Stimulated activated naive CD8-positive, alpha-beta T cell treated with anti-CD3 and anti-CD28 coated beads, Interleukin-15, amount 100 ng/mL, for 72 hours (primary cell): ENCODE measurements at regions not wholly inside any gene's neighbourhood (a gene's known extent, or its start where the extent isn't known, plus 50 kb on each side); places are given as distances from the start of the nearest gene placed in this dataset.
"Not testable (repeated sequence)": the region's sequence is repeated elsewhere in the genome, so short reads cannot be mapped to it uniquely, and the experiment has no call there.

ENCODE experiments used
- ATAC-seq: fragments of 150-1000 bp; cut with Tn5 transposase; 2 replicates; pipeline ENCODE4 v1.10.0; 2021; ENCODE audit warnings: mild to moderate bottlenecking, moderate library complexity
- DNase-seq, 2 donors: peaks; one replicate each; pipeline ENCODE4 v3.0.0; 2021 to 2022
- H3K27ac Mint-ChIP-seq, 2 donors: one replicate each; pipeline ENCODE4 v1.8.0; 2022; ENCODE audit warnings: mild to moderate bottlenecking in 2 of 2, mixed read lengths in 2 of 2, moderate library complexity in 2 of 2
- H3K27me3 Mint-ChIP-seq: one replicate; pipeline ENCODE4 v1.8.0; 2022; ENCODE audit warnings: mixed read lengths
- H3K4me1 Mint-ChIP-seq: one replicate; pipeline ENCODE4 v1.8.0; 2022; ENCODE audit warnings: mild to moderate bottlenecking, mixed read lengths
- H3K4me3 Mint-ChIP-seq, 2 donors: one replicate each; pipeline ENCODE4 v1.8.0; 2022; ENCODE audit warnings: mild to moderate bottlenecking in 2 of 2, mixed read lengths in 2 of 2, moderate library complexity in 1 of 2
- H3K9me3 Mint-ChIP-seq, 2 donors: one replicate each; pipeline ENCODE4 v1.8.0; 2022; ENCODE audit warnings: mixed read lengths in 2 of 2

GRCh38 chr2:224650815-224651439 lies 65.2 kb downstream of the CCDC195 start:
- Mint-ChIP-seq H3K9me3 (no peaks in the 10 kb centered on the region), H3K27ac (no peak overlapping the region), H3K4me3 (no peak overlapping the region), H3K27me3 (no peaks in the 10 kb centered on the region), H3K4me1 (peaks cover 4% of the 10 kb centered on the region)
- ATAC-seq (peak; percentile 49), DNase-seq (peak in 1 of 2 donors; percentile 14)

GRCh38 chr2:224647684-224648083 lies 62.5 kb upstream of the CUL3 start:
- not testable (repeated sequence) for ATAC-seq, H3K9me3 Mint-ChIP-seq, DNase-seq, H3K27ac Mint-ChIP-seq, H3K4me3 Mint-ChIP-seq, H3K4me1 Mint-ChIP-seq, H3K27me3 Mint-ChIP-seq

GRCh38 chr2:224646242-224646846 lies 61.2 kb upstream of the CUL3 start:
- Mint-ChIP-seq H3K27me3 (no peaks in the 10 kb centered on the region), H3K27ac (no peak overlapping the region), H3K4me1 (peaks cover 6% of the 10 kb centered on the region), H3K4me3 (no peak overlapping the region), H3K9me3 (no peaks in the 10 kb centered on the region)
- ATAC-seq (peak; percentile 64), DNase-seq (peak; percentile 19 to 20)

DNA sequence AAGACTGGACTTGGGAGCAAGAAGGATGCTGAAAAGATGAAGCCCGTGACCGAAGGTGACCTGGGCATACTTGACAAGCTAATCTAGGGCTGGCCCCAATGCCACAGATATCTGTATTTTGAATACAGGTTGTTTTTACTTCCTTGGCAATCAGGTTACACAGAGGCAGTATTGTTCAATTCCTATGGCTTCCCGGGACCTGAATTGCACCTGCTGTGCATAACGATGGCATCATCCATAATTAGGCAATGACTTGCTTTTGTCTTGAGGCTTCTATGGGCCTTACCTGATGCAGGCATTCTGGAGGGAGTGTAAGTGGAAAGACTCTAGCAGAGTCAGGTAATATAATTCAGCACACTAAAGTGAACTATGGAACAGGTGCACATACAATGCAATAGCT lies 60.6 kb upstream of the CUL3 start:
- Mint-ChIP-seq H3K27me3 (no peaks in the 10 kb centered on the region), H3K9me3 (no peaks in the 10 kb centered on the region), H3K4me1 (peaks cover 6% of the 10 kb centered on the region), H3K4me3 (no peak overlapping the region), H3K27ac (no peak overlapping the region)
- no peak for ATAC-seq
- DNase-seq: no peak

- H3K4me1 Mint-ChIP-seq: peaks cover 7% of the 10 kb centered on the region
Measured at GRCh38 chr2:224640679-224641078, 55.5 kb upstream of the CUL3 start.

GRCh38 chr2:224638301-224638823 lies 53.2 kb upstream of the CUL3 start:
- DNase-seq (no peak), ATAC-seq (no peak)
- Mint-ChIP-seq H3K4me1 (peaks cover 7% of the 10 kb centered on the region), H3K27ac (peak overlapping the region in 1 of 2 donors; percentile 37), H3K9me3 (no peaks in the 10 kb centered on the region), H3K4me3 (no peak overlapping the region), H3K27me3 (no peaks in the 10 kb centered on the region)

More at GRCh38 chr2:224640679-224641078, 55.5 kb upstream of the CUL3 start:
- no peak overlapping the region for H3K4me3 Mint-ChIP-seq
- DNase-seq (no peak), ATAC-seq (no peak)
- H3K9me3 Mint-ChIP-seq: no peaks in the 10 kb centered on the region
- no peaks in the 10 kb centered on the region for H3K27me3 Mint-ChIP-seq
- no peak overlapping the region for H3K27ac Mint-ChIP-seq
